Skeletal muscle satellite cell (primary cell): ENCODE measurements at regions not wholly inside any gene's neighbourhood (a gene's known extent, or its start where the extent isn't known, plus 50 kb on each side); places are given as distances from the start of the nearest gene placed in this dataset.
"Not testable (repeated sequence)": the region's sequence is repeated elsewhere in the genome, so short reads cannot be mapped to it uniquely, and the experiment has no call there.

ENCODE experiments used
- H3K27me3 ChIP-seq: 2 replicates; pipeline ENCODE4 v1.7.0; 2013; ENCODE audit warnings: low read length; ENCODE audit not compliant: control insufficient read depth, insufficient read depth
- H3K36me3 ChIP-seq: 2 replicates; pipeline ENCODE4 v1.7.0; 2013; ENCODE audit warnings: mild to moderate bottlenecking, control low read depth, low read length; ENCODE audit not compliant: insufficient read depth
- H3K4me1 ChIP-seq: 2 replicates; pipeline ENCODE4 v1.7.0; 2013; ENCODE audit warnings: low read length; ENCODE audit not compliant: control insufficient read depth, insufficient read depth
- H3K4me2 ChIP-seq: 2 replicates; pipeline ENCODE4 v1.7.0; 2013; ENCODE audit warnings: mild to moderate bottlenecking, low read length
- H3K4me3 ChIP-seq: 2 replicates; pipeline ENCODE4 v1.7.0; 2013; ENCODE audit warnings: low read length
- H3K9ac ChIP-seq: 2 replicates; pipeline ENCODE4 v1.7.0; 2013; ENCODE audit warnings: mild to moderate bottlenecking, low read depth, low read length, moderate library complexity
- H3K9me3 ChIP-seq: replicated peaks from 2 replicates; pipeline ENCODE4 v1.7.0; 2013; ENCODE audit warnings: mild to moderate bottlenecking, control low read depth, low read length

GRCh38 chr14:28242895-28243294, 523.7 kb upstream of the FOXG1 start:
- Histone ChIP-seq H3K9ac (no peak overlapping the region), H3K4me1 (no peaks in the 10 kb centered on the region), H3K4me3 (no peak overlapping the region), H3K4me2 (no peak overlapping the region), H3K9me3 (peaks cover 2% of the 10 kb centered on the region), H3K27me3 (no peaks in the 10 kb centered on the region), H3K36me3 (no peaks in the 10 kb centered on the region)

- H3K4me1 ChIP-seq = no peaks in the 10 kb centered on the region
- no peaks in the 10 kb centered on the region for H3K36me3 ChIP-seq
- H3K4me2 ChIP-seq = no peak overlapping the region
Observed at GRCh38 chr14:28243600-28243999, 523.0 kb upstream of the FOXG1 start.

GRCh38 chr14:28245216-28245615, 521.4 kb upstream of the FOXG1 start:
- Histone ChIP-seq H3K36me3 (no peaks in the 10 kb centered on the region), H3K4me1 (no peaks in the 10 kb centered on the region), H3K9me3 (no peaks in the 10 kb centered on the region)

More at GRCh38 chr14:28243600-28243999, 523.0 kb upstream of the FOXG1 start:
- no peaks in the 10 kb centered on the region for H3K27me3 ChIP-seq
- no peak overlapping the region for H3K9ac ChIP-seq
- H3K9me3 ChIP-seq = peaks cover 1% of the 10 kb centered on the region
- no peak overlapping the region for H3K4me3 ChIP-seq

GRCh38 chr14:28247491-28247890, 519.1 kb upstream of the FOXG1 start:
- no peaks in the 10 kb centered on the region for H3K36me3 ChIP-seq
- no peaks in the 10 kb centered on the region for H3K27me3 ChIP-seq
- no peaks in the 10 kb centered on the region for H3K4me1 ChIP-seq
- H3K4me3 ChIP-seq = no peak overlapping the region
- peaks cover 3% of the 10 kb centered on the region for H3K9me3 ChIP-seq
- no peak overlapping the region for H3K4me2 ChIP-seq
- H3K9ac ChIP-seq = no peak overlapping the region

More at GRCh38 chr14:28245216-28245615, 521.4 kb upstream of the FOXG1 start:
- no peaks in the 10 kb centered on the region for H3K27me3 ChIP-seq
- no peak overlapping the region for H3K4me2 ChIP-seq
- no peak overlapping the region for H3K4me3 ChIP-seq
- no peak overlapping the region for H3K9ac ChIP-seq

- not testable (repeated sequence) for H3K9ac ChIP-seq, H3K4me1 ChIP-seq, H3K4me2 ChIP-seq, H3K36me3 ChIP-seq, H3K27me3 ChIP-seq, H3K4me3 ChIP-seq
- H3K9me3 ChIP-seq = peaks cover 14% of the 10 kb centered on the region
Observed at GRCh38 chr14:28252124-28252523, 514.5 kb upstream of the FOXG1 start.

GRCh38 chr14:28254768-28255167, 511.8 kb upstream of the FOXG1 start:
- H3K4me3 ChIP-seq = no peak overlapping the region
- no peaks in the 10 kb centered on the region for H3K36me3 ChIP-seq
- H3K9me3 ChIP-seq = peaks cover 14% of the 10 kb centered on the region
- no peaks in the 10 kb centered on the region for H3K27me3 ChIP-seq
- H3K9ac ChIP-seq = no peak overlapping the region
- H3K4me2 ChIP-seq = no peak overlapping the region
- no peaks in the 10 kb centered on the region for H3K4me1 ChIP-seq

- peaks cover 12% of the 10 kb centered on the region for H3K9me3 ChIP-seq
- no peak overlapping the region for H3K4me2 ChIP-seq
- H3K9ac ChIP-seq = no peak overlapping the region
- H3K4me1 ChIP-seq = no peaks in the 10 kb centered on the region
- H3K36me3 ChIP-seq = no peaks in the 10 kb centered on the region
- no peaks in the 10 kb centered on the region for H3K27me3 ChIP-seq
- no peak overlapping the region for H3K4me3 ChIP-seq
Observed at GRCh38 chr14:28264306-28264705, 502.3 kb upstream of the FOXG1 start.

GRCh38 chr14:28272270-28272669, 494.3 kb upstream of the FOXG1 start:
- no peaks in the 10 kb centered on the region for H3K4me1 ChIP-seq
- no peaks in the 10 kb centered on the region for H3K9me3 ChIP-seq
- H3K4me2 ChIP-seq = no peak overlapping the region
- H3K36me3 ChIP-seq = no peaks in the 10 kb centered on the region
- no peak overlapping the region for H3K9ac ChIP-seq
- no peak overlapping the region for H3K4me3 ChIP-seq
- no peaks in the 10 kb centered on the region for H3K27me3 ChIP-seq

- Histone ChIP-seq H3K9ac (no peak overlapping the region), H3K4me3 (no peak overlapping the region), H3K4me1 (no peaks in the 10 kb centered on the region), H3K4me2 (no peak overlapping the region), H3K27me3 (no peaks in the 10 kb centered on the region), H3K36me3 (no peaks in the 10 kb centered on the region), H3K9me3 (no peaks in the 10 kb centered on the region)
Observed at GRCh38 chr14:28280530-28280929, 486.1 kb upstream of the FOXG1 start.

GRCh38 chr14:28280997-28281598, 485.5 kb upstream of the FOXG1 start:
- H3K36me3 ChIP-seq = no peaks in the 10 kb centered on the region

GRCh38 chr14:28284546-28285300, 481.9 kb upstream of the FOXG1 start:
- Histone ChIP-seq H3K4me3 (no peak overlapping the region), H3K4me1 (no peaks in the 10 kb centered on the region), H3K27me3 (no peaks in the 10 kb centered on the region), H3K9ac (no peak overlapping the region), H3K9me3 (no peaks in the 10 kb centered on the region), H3K4me2 (no peak overlapping the region), H3K36me3 (no peaks in the 10 kb centered on the region)

More at GRCh38 chr14:28280997-28281598, 485.5 kb upstream of the FOXG1 start:
- H3K9me3 ChIP-seq = no peaks in the 10 kb centered on the region
- H3K9ac ChIP-seq = no peak overlapping the region
- H3K27me3 ChIP-seq = no peaks in the 10 kb centered on the region
- no peaks in the 10 kb centered on the region for H3K4me1 ChIP-seq
- H3K4me2 ChIP-seq = no peak overlapping the region
- H3K4me3 ChIP-seq = no peak overlapping the region
